HepG2 (cell line): ENCODE measurements at regions not wholly inside any gene's neighbourhood (a gene's known extent, or its start where the extent isn't known, plus 50 kb on each side); places are given as distances from the start of the nearest gene placed in this dataset.

ENCODE experiments used
- ATAC-seq: fragments of 200-7000 bp; cut with Tn5 transposase; 3 replicates; pipeline ENCODE4 v1.9.1; 2020; ENCODE audit warnings: mild to moderate bottlenecking, moderate library complexity
- BruUV-seq: library from RNA; stranded (reverse); fragments of 400-500 nt; replicated peaks from 2 replicates; lab custom pipeline; 2021; lab: Mats Ljungman, UMichigan
- CTCF ChIA-PET: fragments of 300-600 bp; formaldehyde crosslinking; extraction: SDS; loops from one replicate; lab custom pipeline; 2021; ENCODE audit warnings: low total read pairs, inconsistent platforms, low intra/inter-chr PET ratio; lab: Yijun Ruan, JAX
- POLR2A ChIA-PET: fragments of 350-600 bp; sonication (Branson Sonifier 250); formaldehyde crosslinking; loops from one replicate; lab custom pipeline; 2020; ENCODE audit warnings: antibody characterized with exemption, inconsistent platforms; lab: Yijun Ruan, JAX
- DNase-seq: peaks from one replicate; pipeline ENCODE4 v3.0.0-alpha.2; 2015; ENCODE audit warnings: low spot score
- FAIRE-seq: peaks from 3 replicates; lab custom pipeline; 2011; peaks lifted over from hg19 to GRCh38; lab: Jason Lieb, UNC
- H2AFZ ChIP-seq: one replicate; pipeline ENCODE4 v1.6.1; 2011; ENCODE audit warnings: low read length, inconsistent platforms
- H3K27ac ChIP-seq: fragments of 300-600 bp; 3 replicates; pipeline ENCODE4 v1.8.0; 2011; ENCODE audit warnings: mixed run types, mild to moderate bottlenecking, mixed read lengths, low read length, inconsistent platforms; ENCODE audit not compliant: insufficient read depth; ENCODE audit errors: extremely low read length
- H3K27me3 ChIP-seq, 2 experiments: fragments of 200-600 bp in 1 of 2; 2 replicates in 1 of 2; 3 replicates in 1 of 2; pipeline versions ENCODE4 v1.6.0 to v1.8.0; 2011; ENCODE audit warnings: low read length in 2 of 2, mild to moderate bottlenecking in 2 of 2, moderate library complexity in 2 of 2, inconsistent platforms in 1 of 2; ENCODE audit not compliant: insufficient read depth in 2 of 2, control insufficient read depth in 1 of 2
- H3K36me3 ChIP-seq, 2 experiments: fragments of 200-600 bp in 1 of 2; replicated peaks in 1 of 2; 2 replicates in 1 of 2; 3 replicates in 1 of 2; pipeline versions ENCODE4 v1.5.1 to v1.8.0; 2011; ENCODE audit warnings: low read length in 2 of 2, inconsistent platforms in 1 of 2; ENCODE audit not compliant: insufficient read depth in 2 of 2, control insufficient read depth in 1 of 2
- H3K4me1 ChIP-seq: 2 replicates; pipeline ENCODE4 v1.5.1; 2012; ENCODE audit warnings: low read length, inconsistent platforms; ENCODE audit not compliant: insufficient read depth
- H3K4me2 ChIP-seq: 2 replicates; pipeline ENCODE4 v1.6.0; 2011; ENCODE audit warnings: low read depth, low read length, inconsistent platforms
- H3K4me3 ChIP-seq, 3 experiments: fragments of 200-600 bp in 1 of 3; sonication (generic), shearing (Covaris generic) in 1 of 3; replicated peaks in 1 of 3; 2 replicates each; pipeline ENCODE4 v1.5.1; 2011 to 2016; ENCODE audit warnings: low read length in 3 of 3, inconsistent platforms in 2 of 3, low read depth in 2 of 3, mild to moderate bottlenecking in 2 of 3, control low read depth in 1 of 3, mixed read lengths in 1 of 3; ENCODE audit not compliant: insufficient read depth in 1 of 3
- H3K79me2 ChIP-seq: one replicate; pipeline ENCODE4 v1.6.1; 2011; ENCODE audit warnings: low read length, inconsistent platforms; ENCODE audit not compliant: insufficient read depth
- H3K9ac ChIP-seq: 2 replicates; pipeline ENCODE4 v1.6.0; 2011; ENCODE audit warnings: mild to moderate bottlenecking, low read depth, low read length, inconsistent platforms; ENCODE audit not compliant: insufficient read depth
- H3K9me3 ChIP-seq: 2 replicates; pipeline ENCODE4 v1.5.1; 2012; ENCODE audit warnings: mild to moderate bottlenecking, low read length
- H4K20me1 ChIP-seq: 2 replicates; pipeline ENCODE4 v1.6.0; 2011; ENCODE audit warnings: inconsistent platforms, mild to moderate bottlenecking, low read length, moderate library complexity; ENCODE audit not compliant: insufficient read depth
- ARID4A ChIP-seq: sonication (generic); formaldehyde crosslinking; IDR thresholded peaks from 2 replicates; pipeline ENCODE4 v1.5.0; 2020; ENCODE audit warnings: mild to moderate bottlenecking, missing genetic modification reagents, borderline replicate concordance
- GPN1 ChIP-seq: sonication (generic); formaldehyde crosslinking; IDR thresholded peaks from 2 replicates; pipeline ENCODE4 v1.5.1; 2020; ENCODE audit warnings: missing genetic modification reagents, borderline replicate concordance
- KDM4B ChIP-seq: sonication (generic); formaldehyde crosslinking; IDR thresholded peaks from 2 replicates; pipeline ENCODE4 v1.4.0; 2020; ENCODE audit warnings: missing genetic modification reagents
- MEIS1 ChIP-seq: sonication (generic); formaldehyde crosslinking; IDR thresholded peaks from 2 replicates; pipeline ENCODE4 v1.9.0; 2021; ENCODE audit warnings: mild to moderate bottlenecking, missing genetic modification reagents, moderate library complexity, borderline replicate concordance
- NFIB ChIP-seq: sonication (generic); formaldehyde crosslinking; IDR thresholded peaks from 2 replicates; pipeline ENCODE4 v1.9.0; 2021; ENCODE audit warnings: missing genetic modification reagents, mild to moderate bottlenecking, borderline replicate concordance
- PITX1 ChIP-seq: sonication (generic); formaldehyde crosslinking; IDR thresholded peaks from 2 replicates; pipeline ENCODE4 v1.5.1; 2020; ENCODE audit warnings: mild to moderate bottlenecking, missing genetic modification reagents
- POGK ChIP-seq: sonication (generic); formaldehyde crosslinking; conservative IDR thresholded peaks from 2 replicates; pipeline ENCODE4 v1.8.0; 2022; ENCODE audit warnings: mild to moderate bottlenecking, moderate library complexity, missing genetic modification reagents
- SSRP1 ChIP-seq: IDR thresholded peaks from 2 replicates; pipeline ENCODE4 v1.6.1; 2016; ENCODE audit warnings: control low read depth
- ZFP1 ChIP-seq: IDR thresholded peaks from 2 replicates; pipeline ENCODE4 v1.6.1; 2016
- ZFP36 ChIP-seq: fragments of 150-350 bp; IDR thresholded peaks from 2 replicates; pipeline ENCODE4 v1.6.1; 2018; ENCODE audit warnings: borderline replicate concordance, low read length, low read depth; ENCODE audit not compliant: partially characterized antibody
- ZNF569 ChIP-seq: sonication (generic); formaldehyde crosslinking; IDR thresholded peaks from 2 replicates; pipeline ENCODE4 v1.5.0; 2020; ENCODE audit warnings: mild to moderate bottlenecking, missing genetic modification reagents, moderate library complexity, borderline replicate concordance
- WGBS: methylation state at CpG from one replicate; pipeline ENCODE4 v1.1.6; 2017; ENCODE audit warnings: low lambda C conversion rate; 5-methylcytosine and 5-hydroxymethylcytosine counted together
- in situ Hi-C: cut with HindIII; loops from 2 replicates; pipeline ENCODE4 v1.10.0; 2017; ENCODE audit warnings: low pct_unique_long_range_greater_than_20kb; ENCODE audit not compliant: extremely low pct_ligation_motif_present
- intact Hi-C: fragments of 100-400 bp; cut with micrococcal nuclease; formaldehyde crosslinking; loops from one replicate; pipeline ENCODE4 v1.10.0; 2022; ENCODE audit not compliant: unreplicated experiment

- ATAC-seq: no peak
- no peak overlapping the region for H3K9ac ChIP-seq
- no peaks in the 10 kb centered on the region for H3K36me3 ChIP-seq
- POLR2A ChIA-PET: no interaction called here
- CTCF ChIA-PET: no interaction called here
- peaks cover 0 to 41% of the 10 kb centered on the region in 2 experiments; a peak in 3 of 5 replicates for H3K27me3 ChIP-seq
- TF ChIP-seq NFIB (CRISPR knock-in tag): no peak
- intact Hi-C loops: no loop called here
- no peaks in the 10 kb centered on the region for H3K9me3 ChIP-seq
- no peak overlapping the region for H3K27ac ChIP-seq
- no peaks in the 10 kb centered on the region for H3K4me1 ChIP-seq
- no TSS peak for BruUV-seq
- no peak for DNase-seq
- no peak overlapping the region for H2AFZ ChIP-seq
- 24% methylated on average over 9 of the region's 9 CpGs for WGBS
- FAIRE-seq: no peak
- H3K4me3 ChIP-seq: no peak overlapping the region
- in situ Hi-C loops: no loop called here
- H3K79me2 ChIP-seq: no peaks in the 10 kb centered on the region
- no peak overlapping the region for H3K4me2 ChIP-seq
- no peaks in the 10 kb centered on the region for H4K20me1 ChIP-seq
Observed at GRCh38 chr10:124144536-124144935, 51.1 kb upstream of the CHST15 start.

- peaks cover 0 to 39% of the 10 kb centered on the region in 2 experiments; a peak in 2 of 5 replicates for H3K27me3 ChIP-seq
- BruUV-seq: no TSS peak
- H3K9ac ChIP-seq: no peak overlapping the region
- H4K20me1 ChIP-seq: no peaks in the 10 kb centered on the region
- H3K79me2 ChIP-seq: no peaks in the 10 kb centered on the region
- WGBS: 17% methylated on average over 6 of the region's 6 CpGs
- H3K4me1 ChIP-seq: no peaks in the 10 kb centered on the region
- H3K4me2 ChIP-seq: no peak overlapping the region
- H2AFZ ChIP-seq: no peak overlapping the region
- TF ChIP-seq POGK (no peak), ZFP1 (CRISPR knock-in tag) (no peak), GPN1 (CRISPR knock-in tag) (no peak), KDM4B (CRISPR knock-in tag) (no peak), ZFP36 (no peak), ARID4A (CRISPR knock-in tag) (no peak), PITX1 (no peak), MEIS1 (CRISPR knock-in tag) (no peak), ZNF569 (CRISPR knock-in tag) (no peak), SSRP1 (CRISPR knock-in tag) (no peak)
- DNase-seq (no peak), FAIRE-seq (no peak), ATAC-seq (no peak)
- H3K27ac ChIP-seq: no peak overlapping the region
- in situ Hi-C loops: no loop called here
- ChIA-PET CTCF (no interaction called here), POLR2A (no interaction called here)
- no peaks in the 10 kb centered on the region for H3K9me3 ChIP-seq
- no peak overlapping the region for H3K4me3 ChIP-seq
- intact Hi-C loops: no loop called here
- H3K36me3 ChIP-seq: no peaks in the 10 kb centered on the region
Observed at GRCh38 chr10:124143721-124144120, 50.3 kb upstream of the CHST15 start.
